ENCODE measurements at regions not wholly inside any gene's neighbourhood (a gene's known extent, or its start where the extent isn't known, plus 50 kb on each side); places are given as distances from the start of the nearest gene placed in this dataset.
"Not testable (repeated sequence)": the region's sequence is repeated elsewhere in the genome, so short reads cannot be mapped to it uniquely, and the experiment has no call there.

GRCh38 chr11:94235772-94236171, 68.6 kb upstream of the IZUMO1R start:
- not testable (repeated sequence) for H3K4me1 ChIP-seq (ENCODE audit: control insufficient read depth in 2 of 3, insufficient read depth in 2 of 3, low read depth in 1 of 3, low read length in 3 of 3)

GRCh38 chr11:94236416-94236815, 68.0 kb upstream of the IZUMO1R start:
- H3K27me3 ChIP-seq (ENCODE audit: control insufficient read depth, insufficient read depth, low read length); DNase-seq; H3K4me3 ChIP-seq (ENCODE audit: low read length in 3 of 3); H3K27ac ChIP-seq (ENCODE audit: low read depth in 2 of 2, low read length in 2 of 2); H3K9ac ChIP-seq (ENCODE audit: low read length in 3 of 3); H3K36me3 ChIP-seq (ENCODE audit: control insufficient read depth in 2 of 3, insufficient read depth in 3 of 3, low read length in 3 of 3); H3K4me1 ChIP-seq (ENCODE audit: control insufficient read depth in 2 of 3, insufficient read depth in 2 of 3, low read depth in 1 of 3, low read length in 3 of 3); FAIRE-seq; intact Hi-C loops (cut with DNase I): not testable (repeated sequence)
- peaks cover 1 to 19% (median 3%) of the 10 kb centered on the region in 3 donors for H3K9me3 ChIP-seq (ENCODE audit: control insufficient read depth in 2 of 3, insufficient read depth in 1 of 3, low read length in 3 of 3)

More at GRCh38 chr11:94235772-94236171, 68.6 kb upstream of the IZUMO1R start:
- H3K36me3 ChIP-seq (ENCODE audit: control insufficient read depth in 2 of 3, insufficient read depth in 3 of 3, low read length in 3 of 3); H3K4me3 ChIP-seq (ENCODE audit: low read length in 3 of 3); H3K9ac ChIP-seq (ENCODE audit: low read length in 3 of 3); FAIRE-seq; H3K27ac ChIP-seq (ENCODE audit: low read depth in 2 of 2, low read length in 2 of 2); intact Hi-C loops (cut with DNase I); H3K27me3 ChIP-seq (ENCODE audit: control insufficient read depth, insufficient read depth, low read length); DNase-seq: not testable (repeated sequence)
- peaks cover 1 to 19% (median 3%) of the 10 kb centered on the region in 3 donors for H3K9me3 ChIP-seq (ENCODE audit: control insufficient read depth in 2 of 3, insufficient read depth in 1 of 3, low read length in 3 of 3)

- FAIRE-seq; H3K4me1 ChIP-seq (ENCODE audit: control insufficient read depth in 2 of 3, insufficient read depth in 2 of 3, low read depth in 1 of 3, low read length in 3 of 3); H3K36me3 ChIP-seq (ENCODE audit: control insufficient read depth in 2 of 3, insufficient read depth in 3 of 3, low read length in 3 of 3); H3K27ac ChIP-seq (ENCODE audit: low read depth in 2 of 2, low read length in 2 of 2); H3K9ac ChIP-seq (ENCODE audit: low read length in 3 of 3); H3K27me3 ChIP-seq (ENCODE audit: control insufficient read depth, insufficient read depth, low read length); H3K4me3 ChIP-seq (ENCODE audit: low read length in 3 of 3); intact Hi-C loops (cut with DNase I): not testable (repeated sequence)
- H3K9me3 ChIP-seq (ENCODE audit: control insufficient read depth in 2 of 3, insufficient read depth in 1 of 3, low read length in 3 of 3): peaks cover 1 to 19% (median 3%) of the 10 kb centered on the region in 3 donors
- DNase-seq: peak in 1 of 5 donors; percentile 92
These were observed 66.8 kb upstream of the IZUMO1R start for GRCh38 chr11:94237447-94238153.

- H3K4me1 ChIP-seq (ENCODE audit: control insufficient read depth in 2 of 3, insufficient read depth in 2 of 3, low read depth in 1 of 3, low read length in 3 of 3); H3K27me3 ChIP-seq (ENCODE audit: control insufficient read depth, insufficient read depth, low read length); H3K27ac ChIP-seq (ENCODE audit: low read depth in 2 of 2, low read length in 2 of 2); FAIRE-seq; intact Hi-C loops (cut with DNase I); H3K9ac ChIP-seq (ENCODE audit: low read length in 3 of 3); H3K4me3 ChIP-seq (ENCODE audit: low read length in 3 of 3); H3K36me3 ChIP-seq (ENCODE audit: control insufficient read depth in 2 of 3, insufficient read depth in 3 of 3, low read length in 3 of 3): not testable (repeated sequence)
- peak in 1 of 5 donors; percentile 91 for DNase-seq
- peaks cover 1 to 19% (median 3%) of the 10 kb centered on the region in 3 donors for H3K9me3 ChIP-seq (ENCODE audit: control insufficient read depth in 2 of 3, insufficient read depth in 1 of 3, low read length in 3 of 3)
These were observed 66.1 kb upstream of the IZUMO1R start for GRCh38 chr11:94238154-94238735.

GRCh38 chr11:94238774-94239173, 65.6 kb upstream of the IZUMO1R start:
- H3K9ac ChIP-seq (ENCODE audit: low read length in 3 of 3); H3K4me3 ChIP-seq (ENCODE audit: low read length in 3 of 3); intact Hi-C loops (cut with DNase I); H3K4me1 ChIP-seq (ENCODE audit: control insufficient read depth in 2 of 3, insufficient read depth in 2 of 3, low read depth in 1 of 3, low read length in 3 of 3); H3K36me3 ChIP-seq (ENCODE audit: control insufficient read depth in 2 of 3, insufficient read depth in 3 of 3, low read length in 3 of 3); DNase-seq; FAIRE-seq; H3K27ac ChIP-seq (ENCODE audit: low read depth in 2 of 2, low read length in 2 of 2); H3K27me3 ChIP-seq (ENCODE audit: control insufficient read depth, insufficient read depth, low read length): not testable (repeated sequence)
- peaks cover 1 to 19% (median 3%) of the 10 kb centered on the region in 3 donors for H3K9me3 ChIP-seq (ENCODE audit: control insufficient read depth in 2 of 3, insufficient read depth in 1 of 3, low read length in 3 of 3)

- no peaks in the 10 kb centered on the region for H3K27me3 ChIP-seq (ENCODE audit: control insufficient read depth, insufficient read depth, low read length)
- intact Hi-C loops (cut with DNase I): no loop called here
- FAIRE-seq (no peak), DNase-seq (no peak)
- H3K4me3 ChIP-seq (ENCODE audit: low read length in 3 of 3): no peak overlapping the region
- no peak overlapping the region for H3K27ac ChIP-seq (ENCODE audit: low read depth in 2 of 2, low read length in 2 of 2)
- no peak for TF ChIP-seq CTCF (IDR thresholded peaks at IDR 0.05; ENCODE audit: borderline replicate concordance, extremely low read depth, insufficient read depth)
- H3K4me1 ChIP-seq (ENCODE audit: control insufficient read depth in 2 of 3, insufficient read depth in 2 of 3, low read depth in 1 of 3, low read length in 3 of 3): no peaks in the 10 kb centered on the region
- no peaks in the 10 kb centered on the region for H3K36me3 ChIP-seq (ENCODE audit: control insufficient read depth in 2 of 3, insufficient read depth in 3 of 3, low read length in 3 of 3)
- H3K9me3 ChIP-seq (ENCODE audit: control insufficient read depth in 2 of 3, insufficient read depth in 1 of 3, low read length in 3 of 3): peaks cover 0 to 14% (median 3%) of the 10 kb centered on the region in 3 donors
- H3K9ac ChIP-seq (ENCODE audit: low read length in 3 of 3): no peak overlapping the region
These were observed 62.5 kb upstream of the IZUMO1R start for GRCh38 chr11:94241896-94242295.
